ENCODE measurements at regions not wholly inside any gene's neighbourhood (a gene's known extent, or its start where the extent isn't known, plus 50 kb on each side); places are given as distances from the start of the nearest gene placed in this dataset.

- WGBS (ENCODE audit: extremely low coverage, insufficient coverage, low lambda C conversion rate) = no CpG with 5 or more reads among the region's 10 CpGs
- Histone ChIP-seq H3K56ac (ENCODE audit: low read length) (peak overlapping the region; percentile 74), H3K23ac (ENCODE audit: low read length) (no peak overlapping the region), H2BK120ac (ENCODE audit: low read depth, low read length) (no peak overlapping the region), H2BK5ac (ENCODE audit: low read length) (peak overlapping the region; percentile 33), H4K5ac (ENCODE audit: low read length) (no peak overlapping the region), H3K4me3 (ENCODE audit: low read length) (no peak overlapping the region), H3K79me1 (ENCODE audit: low read length) (no peaks in the 10 kb centered on the region), H3K27ac (ENCODE audit: low read depth, low read length) (no peak overlapping the region), H2AK5ac (ENCODE audit: low read length) (peak overlapping the region; percentile 91), H3K4me2 (ENCODE audit: low read length) (no peak overlapping the region), H3K18ac (ENCODE audit: low read length) (no peak overlapping the region), H3K9ac (ENCODE audit: low read length) (no peak overlapping the region), H4K8ac (ENCODE audit: low read depth, low read length) (no peak overlapping the region), H3K27me3 (ENCODE audit: insufficient read depth, low read length, poor library complexity) (no peaks in the 10 kb centered on the region), H3K4ac (ENCODE audit: low read depth, low read length) (no peak overlapping the region), H3K79me2 (ENCODE audit: control insufficient read depth, insufficient read depth, low read length) (no peaks in the 10 kb centered on the region), H2BK15ac (replicated peaks; ENCODE audit: low read depth) (no peak overlapping the region), H3K36me3 (ENCODE audit: control insufficient read depth, insufficient read depth, low read length) (no peaks in the 10 kb centered on the region), H3K4me1 (ENCODE audit: control insufficient read depth, low read depth, low read length) (peaks cover 21% of the 10 kb centered on the region)
- DNase-seq = no peak
These were observed 785.4 kb downstream of the UQCRFS1 start for GRCh38 chr19:28427376-28428083.

GRCh38 chr19:28426730-28427225, 786.2 kb downstream of the UQCRFS1 start:
- Histone ChIP-seq H3K56ac (ENCODE audit: low read length) (peak overlapping the region; percentile 35), H4K8ac (ENCODE audit: low read depth, low read length) (no peak overlapping the region), H3K27me3 (ENCODE audit: insufficient read depth, low read length, poor library complexity) (no peaks in the 10 kb centered on the region), H4K5ac (ENCODE audit: low read length) (no peak overlapping the region), H2BK15ac (replicated peaks; ENCODE audit: low read depth) (peak overlapping the region; percentile 21), H3K4me1 (ENCODE audit: control insufficient read depth, low read depth, low read length) (peaks cover 21% of the 10 kb centered on the region), H3K36me3 (ENCODE audit: control insufficient read depth, insufficient read depth, low read length) (no peaks in the 10 kb centered on the region), H3K27ac (ENCODE audit: low read depth, low read length) (no peak overlapping the region), H3K79me1 (ENCODE audit: low read length) (no peaks in the 10 kb centered on the region), H3K18ac (ENCODE audit: low read length) (peak overlapping the region; percentile 73), H3K4me2 (ENCODE audit: low read length) (no peak overlapping the region), H3K9ac (ENCODE audit: low read length) (no peak overlapping the region), H2BK120ac (ENCODE audit: low read depth, low read length) (no peak overlapping the region), H3K23ac (ENCODE audit: low read length) (no peak overlapping the region), H2BK5ac (ENCODE audit: low read length) (no peak overlapping the region), H2AK5ac (ENCODE audit: low read length) (no peak overlapping the region), H3K4ac (ENCODE audit: low read depth, low read length) (no peak overlapping the region), H3K4me3 (ENCODE audit: low read length) (no peak overlapping the region), H3K79me2 (ENCODE audit: control insufficient read depth, insufficient read depth, low read length) (no peaks in the 10 kb centered on the region)
- peak; percentile 87 for DNase-seq
- no CpG with 5 or more reads among the region's 4 CpGs for WGBS (ENCODE audit: extremely low coverage, insufficient coverage, low lambda C conversion rate)

GRCh38 chr19:28426110-28426729, 786.7 kb downstream of the UQCRFS1 start:
- Histone ChIP-seq H3K27me3 (ENCODE audit: insufficient read depth, low read length, poor library complexity) (no peaks in the 10 kb centered on the region), H2BK5ac (ENCODE audit: low read length) (no peak overlapping the region), H3K9ac (ENCODE audit: low read length) (no peak overlapping the region), H4K5ac (ENCODE audit: low read length) (no peak overlapping the region), H3K4me3 (ENCODE audit: low read length) (no peak overlapping the region), H3K79me1 (ENCODE audit: low read length) (no peaks in the 10 kb centered on the region), H3K36me3 (ENCODE audit: control insufficient read depth, insufficient read depth, low read length) (no peaks in the 10 kb centered on the region), H2AK5ac (ENCODE audit: low read length) (no peak overlapping the region), H3K23ac (ENCODE audit: low read length) (no peak overlapping the region), H3K56ac (ENCODE audit: low read length) (peak overlapping the region; percentile 45), H3K79me2 (ENCODE audit: control insufficient read depth, insufficient read depth, low read length) (no peaks in the 10 kb centered on the region), H3K27ac (ENCODE audit: low read depth, low read length) (no peak overlapping the region), H2BK15ac (replicated peaks; ENCODE audit: low read depth) (peak overlapping the region; percentile 77), H4K8ac (ENCODE audit: low read depth, low read length) (no peak overlapping the region), H3K4ac (ENCODE audit: low read depth, low read length) (peak overlapping the region; percentile 65), H3K4me2 (ENCODE audit: low read length) (no peak overlapping the region), H3K18ac (ENCODE audit: low read length) (peak overlapping the region; percentile 73), H2BK120ac (ENCODE audit: low read depth, low read length) (no peak overlapping the region), H3K4me1 (ENCODE audit: control insufficient read depth, low read depth, low read length) (peaks cover 21% of the 10 kb centered on the region)
- WGBS (ENCODE audit: extremely low coverage, insufficient coverage, low lambda C conversion rate) = no CpG with 5 or more reads among the region's 7 CpGs
- DNase-seq = peak; percentile 64

- DNase-seq = peak; percentile 48
- WGBS (ENCODE audit: extremely low coverage, insufficient coverage, low lambda C conversion rate) = no CpG with 5 or more reads among the region's 13 CpGs
These were observed 787.7 kb downstream of the UQCRFS1 start for GRCh38 chr19:28425046-28425931.

GRCh38 chr19:28424662-28425045, 788.3 kb downstream of the UQCRFS1 start:
- H2AK5ac ChIP-seq (ENCODE audit: low read length) = no peak overlapping the region
- no peaks in the 10 kb centered on the region for H3K79me1 ChIP-seq (ENCODE audit: low read length)
- no peak overlapping the region for H3K27ac ChIP-seq (ENCODE audit: low read depth, low read length)
- no peak overlapping the region for H3K9ac ChIP-seq (ENCODE audit: low read length)
- H3K27me3 ChIP-seq (ENCODE audit: insufficient read depth, low read length, poor library complexity) = no peaks in the 10 kb centered on the region
- no CpG with 5 or more reads among the region's 4 CpGs for WGBS (ENCODE audit: extremely low coverage, insufficient coverage, low lambda C conversion rate)
- H3K4ac ChIP-seq (ENCODE audit: low read depth, low read length) = no peak overlapping the region
- no peak overlapping the region for H4K5ac ChIP-seq (ENCODE audit: low read length)
- H2BK5ac ChIP-seq (ENCODE audit: low read length) = no peak overlapping the region
- H3K4me1 ChIP-seq (ENCODE audit: control insufficient read depth, low read depth, low read length) = peaks cover 19% of the 10 kb centered on the region
- no peak overlapping the region for H4K8ac ChIP-seq (ENCODE audit: low read depth, low read length)
- H3K4me3 ChIP-seq (ENCODE audit: low read length) = no peak overlapping the region
- H2BK120ac ChIP-seq (ENCODE audit: low read depth, low read length) = no peak overlapping the region
- peak; percentile 59 for DNase-seq
- H3K36me3 ChIP-seq (ENCODE audit: control insufficient read depth, insufficient read depth, low read length) = no peaks in the 10 kb centered on the region
- H3K4me2 ChIP-seq (ENCODE audit: low read length) = no peak overlapping the region
- no peak overlapping the region for H2BK15ac ChIP-seq (replicated peaks; ENCODE audit: low read depth)
- no peak overlapping the region for H3K56ac ChIP-seq (ENCODE audit: low read length)
- H3K18ac ChIP-seq (ENCODE audit: low read length) = peak overlapping the region; percentile 29
- no peaks in the 10 kb centered on the region for H3K79me2 ChIP-seq (ENCODE audit: control insufficient read depth, insufficient read depth, low read length)
- no peak overlapping the region for H3K23ac ChIP-seq (ENCODE audit: low read length)

More at GRCh38 chr19:28425046-28425931, 787.7 kb downstream of the UQCRFS1 start:
- Histone ChIP-seq H4K8ac (ENCODE audit: low read depth, low read length) (no peak overlapping the region), H3K27ac (ENCODE audit: low read depth, low read length) (peak overlapping the region; percentile 35), H3K4ac (ENCODE audit: low read depth, low read length) (peak overlapping the region; percentile 65), H3K79me1 (ENCODE audit: low read length) (no peaks in the 10 kb centered on the region), H2BK5ac (ENCODE audit: low read length) (peak overlapping the region; percentile 25), H2BK120ac (ENCODE audit: low read depth, low read length) (no peak overlapping the region), H3K4me1 (ENCODE audit: control insufficient read depth, low read depth, low read length) (peaks cover 19% of the 10 kb centered on the region), H3K36me3 (ENCODE audit: control insufficient read depth, insufficient read depth, low read length) (no peaks in the 10 kb centered on the region), H3K27me3 (ENCODE audit: insufficient read depth, low read length, poor library complexity) (no peaks in the 10 kb centered on the region), H3K4me3 (ENCODE audit: low read length) (no peak overlapping the region), H3K56ac (ENCODE audit: low read length) (peak overlapping the region; percentile 26), H3K23ac (ENCODE audit: low read length) (no peak overlapping the region), H3K18ac (ENCODE audit: low read length) (peak overlapping the region; percentile 65), H2BK15ac (replicated peaks; ENCODE audit: low read depth) (no peak overlapping the region), H2AK5ac (ENCODE audit: low read length) (peak overlapping the region; percentile 57), H4K5ac (ENCODE audit: low read length) (no peak overlapping the region), H3K79me2 (ENCODE audit: control insufficient read depth, insufficient read depth, low read length) (no peaks in the 10 kb centered on the region), H3K4me2 (ENCODE audit: low read length) (no peak overlapping the region), H3K9ac (ENCODE audit: low read length) (no peak overlapping the region)

Data from mesendoderm (in vitro differentiated cells).